ENCODE measurements at regions not wholly inside any gene's neighbourhood (a gene's known extent, or its start where the extent isn't known, plus 50 kb on each side); places are given as distances from the start of the nearest gene placed in this dataset.
"Not testable (repeated sequence)": the region's sequence is repeated elsewhere in the genome, so short reads cannot be mapped to it uniquely, and the experiment has no call there.

DNA sequence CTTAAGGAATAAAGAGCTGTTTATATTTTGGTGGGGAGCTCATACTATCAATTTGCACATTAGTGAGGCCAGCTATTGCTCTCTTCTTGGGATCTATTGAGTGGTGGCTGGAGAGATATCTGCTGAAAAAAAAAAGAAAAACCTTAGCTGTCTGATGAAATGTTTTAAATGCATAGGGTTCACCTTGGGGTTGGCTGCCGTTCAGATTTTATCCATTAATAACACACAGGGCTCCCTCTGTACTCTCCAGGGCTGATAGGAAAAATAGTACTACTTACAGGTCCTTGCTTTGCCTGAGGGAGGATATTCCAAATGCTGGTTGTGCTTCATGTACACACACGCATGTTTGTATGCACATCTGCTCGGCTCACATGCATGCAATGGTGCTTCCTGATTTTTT, 803.7 kb downstream of the MCTP2 start:
- H3K9me3 ChIP-seq (ENCODE audit: control insufficient read depth, insufficient read depth, low read length), result no peaks in the 10 kb centered on the region; the same call in 1 of the 2 replicates
- no peaks in the 10 kb centered on the region for H3K4me1 ChIP-seq (ENCODE audit: insufficient read depth, low read length)
- no peaks in the 10 kb centered on the region; the same call in 1 of the 2 replicates for H3K36me3 ChIP-seq (ENCODE audit: insufficient read depth, low read length)
- no peak overlapping the region for H3K9ac ChIP-seq (ENCODE audit: low read depth, low read length)

DNA sequence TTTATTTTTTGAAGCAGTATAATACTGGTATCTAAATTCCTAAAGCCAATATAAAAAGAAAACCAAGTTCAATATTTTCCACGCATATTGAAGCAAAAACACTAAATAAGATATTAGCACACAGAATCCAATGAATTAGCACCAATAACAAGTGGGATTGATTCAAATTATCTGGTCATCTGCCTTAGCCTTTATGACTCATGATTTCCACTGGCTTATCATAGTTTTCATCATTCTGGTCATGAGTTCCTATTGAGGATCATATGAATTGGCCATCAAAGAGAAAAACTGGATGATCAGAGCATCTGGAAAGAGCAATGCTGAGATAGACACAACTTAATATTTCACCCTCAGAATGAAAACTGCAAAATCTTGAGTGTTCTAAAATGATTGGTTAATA, 809.9 kb downstream of the MCTP2 start:
- Histone ChIP-seq H3K4me1 (ENCODE audit: insufficient read depth, low read length) (peaks cover 23% of the 10 kb centered on the region), H3K9me3 (ENCODE audit: control insufficient read depth, insufficient read depth, low read length) (no peaks in the 10 kb centered on the region; the same call in 1 of the 2 replicates), H3K36me3 (ENCODE audit: insufficient read depth, low read length) (no peaks in the 10 kb centered on the region; the same call in 1 of the 2 replicates), H3K9ac (ENCODE audit: low read depth, low read length) (no peak overlapping the region)

GRCh38 chr15:95043236-95043932, 812.0 kb downstream of the MCTP2 start:
- H3K4me1 ChIP-seq (ENCODE audit: insufficient read depth, low read length), result peaks cover 23% of the 10 kb centered on the region
- not testable (repeated sequence) for H3K36me3 ChIP-seq (ENCODE audit: insufficient read depth, low read length); H3K9ac ChIP-seq (ENCODE audit: low read depth, low read length); H3K9me3 ChIP-seq (ENCODE audit: control insufficient read depth, insufficient read depth, low read length)

GRCh38 chr15:95043933-95044313, 812.6 kb downstream of the MCTP2 start:
- H3K9ac ChIP-seq (ENCODE audit: low read depth, low read length), result no peak overlapping the region
- peaks cover 8% of the 10 kb centered on the region for H3K9me3 ChIP-seq (ENCODE audit: control insufficient read depth, insufficient read depth, low read length)
- H3K36me3 ChIP-seq (ENCODE audit: insufficient read depth, low read length), result no peaks in the 10 kb centered on the region
- peaks cover 23% of the 10 kb centered on the region for H3K4me1 ChIP-seq (ENCODE audit: insufficient read depth, low read length)

- H3K9ac ChIP-seq (ENCODE audit: low read depth, low read length), result peak overlapping the region; percentile 3; the same call in 1 of the 2 replicates
- H3K4me1 ChIP-seq (ENCODE audit: insufficient read depth, low read length), result peaks cover 23% of the 10 kb centered on the region
- H3K36me3 ChIP-seq (ENCODE audit: insufficient read depth, low read length), result no peaks in the 10 kb centered on the region
- H3K9me3 ChIP-seq (ENCODE audit: control insufficient read depth, insufficient read depth, low read length), result peaks cover 8% of the 10 kb centered on the region
These were observed 813.5 kb downstream of the MCTP2 start for GRCh38 chr15:95044745-95045417.

GRCh38 chr15:95051861-95052260, 820.5 kb downstream of the MCTP2 start:
- Histone ChIP-seq H3K9ac (ENCODE audit: low read depth, low read length) (no peak overlapping the region), H3K36me3 (ENCODE audit: insufficient read depth, low read length) (no peaks in the 10 kb centered on the region), H3K9me3 (ENCODE audit: control insufficient read depth, insufficient read depth, low read length) (peaks cover 8% of the 10 kb centered on the region), H3K4me1 (ENCODE audit: insufficient read depth, low read length) (no peaks in the 10 kb centered on the region)

- no peaks in the 10 kb centered on the region for H3K4me1 ChIP-seq (ENCODE audit: insufficient read depth, low read length)
- no peaks in the 10 kb centered on the region for H3K9me3 ChIP-seq (ENCODE audit: control insufficient read depth, insufficient read depth, low read length)
These were observed 828.1 kb downstream of the MCTP2 start for GRCh38 chr15:95059346-95059905.

DNA sequence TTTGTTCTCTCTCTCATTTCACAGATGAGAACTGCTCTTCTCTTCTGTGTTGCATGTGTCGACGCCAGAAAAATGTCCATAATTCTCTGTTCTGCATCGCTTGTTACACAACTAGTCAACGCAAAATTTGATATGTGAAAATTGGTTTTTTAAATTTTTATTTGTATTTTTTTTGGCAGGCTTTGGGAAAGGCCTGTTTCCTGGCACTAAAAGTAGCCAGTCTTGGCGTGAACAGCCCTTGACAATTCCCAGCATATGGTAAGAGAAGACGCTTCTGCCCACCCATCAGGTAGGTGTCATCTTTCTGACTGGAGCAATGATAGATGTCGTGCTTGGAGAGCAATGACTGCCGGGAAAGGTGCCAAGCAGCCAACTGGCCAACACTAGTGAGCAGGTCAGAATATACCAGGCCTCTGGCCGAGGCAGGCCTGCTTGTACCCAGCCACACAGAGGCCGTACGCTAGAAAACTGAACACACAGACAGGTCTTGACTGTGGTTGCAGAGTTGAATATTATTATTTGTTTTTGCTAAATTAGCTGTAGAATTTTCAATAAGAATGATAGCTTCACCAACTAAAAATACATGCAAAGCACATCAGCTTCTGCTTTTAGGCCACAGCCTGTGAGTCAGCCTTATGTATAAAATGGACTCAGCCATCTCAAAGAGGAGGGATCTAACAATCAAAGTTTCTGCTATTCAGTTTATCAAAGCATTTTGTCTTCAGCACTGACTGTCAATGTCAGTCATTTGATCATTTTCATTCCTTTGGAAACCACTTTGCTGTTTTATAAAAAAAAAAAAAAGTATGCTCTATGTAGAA, 837.5 kb downstream of the MCTP2 start:
- Histone ChIP-seq H3K9ac (ENCODE audit: low read depth, low read length) (no peak overlapping the region), H3K4me1 (ENCODE audit: insufficient read depth, low read length) (no peaks in the 10 kb centered on the region), H3K9me3 (ENCODE audit: control insufficient read depth, insufficient read depth, low read length) (no peaks in the 10 kb centered on the region; the same call in 1 of the 2 replicates), H3K36me3 (ENCODE audit: insufficient read depth, low read length) (no peaks in the 10 kb centered on the region)

More at GRCh38 chr15:95059346-95059905, 828.1 kb downstream of the MCTP2 start:
- Histone ChIP-seq H3K9ac (ENCODE audit: low read depth, low read length) (no peak overlapping the region), H3K36me3 (ENCODE audit: insufficient read depth, low read length) (no peaks in the 10 kb centered on the region)

DNA sequence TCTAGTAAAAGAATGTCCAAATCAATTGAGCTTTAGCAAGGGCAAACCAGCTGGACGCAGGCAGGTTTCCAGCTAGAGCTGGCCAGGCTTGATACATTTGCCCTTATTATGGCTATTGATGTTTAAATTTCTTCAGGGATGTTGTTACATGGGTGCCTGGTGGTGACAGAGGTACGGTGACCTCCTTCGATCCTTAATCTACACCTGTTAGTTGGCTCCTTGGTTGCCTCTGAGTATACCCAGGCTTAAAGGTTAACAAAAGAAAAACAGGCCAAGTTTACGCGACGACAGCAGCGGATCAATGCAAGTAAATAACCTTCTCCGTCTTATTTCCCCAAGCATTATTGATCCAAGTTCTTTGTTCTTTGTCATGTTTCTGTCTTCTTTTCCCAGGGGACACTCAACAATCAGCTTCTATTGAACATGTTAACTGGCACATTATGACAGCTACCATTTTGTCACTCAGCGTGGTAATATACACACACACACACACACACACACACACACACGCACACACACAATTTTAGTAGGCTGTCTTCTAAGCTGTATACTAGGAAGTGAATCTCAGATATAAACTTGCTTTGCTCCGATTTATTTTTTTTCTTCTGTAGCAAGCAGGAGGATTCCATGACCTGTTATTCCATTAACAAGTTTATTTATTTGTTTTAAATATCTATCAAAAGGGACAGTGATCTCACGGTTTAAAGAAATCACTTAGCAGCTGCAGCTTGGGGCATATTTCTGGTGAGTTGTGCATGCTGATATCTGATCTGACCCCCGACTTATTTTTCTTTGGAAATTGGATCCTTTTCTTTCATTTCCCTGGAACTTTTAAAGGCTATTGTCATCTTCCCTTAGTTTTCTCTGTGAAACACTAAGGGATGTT, 844.7 kb downstream of the MCTP2 start:
- no peaks in the 10 kb centered on the region for H3K36me3 ChIP-seq (ENCODE audit: insufficient read depth, low read length)
- H3K4me1 ChIP-seq (ENCODE audit: insufficient read depth, low read length), result no peaks in the 10 kb centered on the region
- no peaks in the 10 kb centered on the region for H3K9me3 ChIP-seq (ENCODE audit: control insufficient read depth, insufficient read depth, low read length)
- no peak overlapping the region for H3K9ac ChIP-seq (ENCODE audit: low read depth, low read length)

- Histone ChIP-seq H3K4me1 (ENCODE audit: insufficient read depth, low read length) (no peaks in the 10 kb centered on the region), H3K36me3 (ENCODE audit: insufficient read depth, low read length) (no peaks in the 10 kb centered on the region), H3K9ac (ENCODE audit: low read depth, low read length) (no peak overlapping the region), H3K9me3 (ENCODE audit: control insufficient read depth, insufficient read depth, low read length) (no peaks in the 10 kb centered on the region)
These were observed 845.3 kb downstream of the MCTP2 start for GRCh38 chr15:95076678-95076990.

GRCh38 chr15:95078003-95078402, 846.6 kb downstream of the MCTP2 start:
- Histone ChIP-seq H3K4me1 (ENCODE audit: insufficient read depth, low read length) (no peaks in the 10 kb centered on the region), H3K9me3 (ENCODE audit: control insufficient read depth, insufficient read depth, low read length) (no peaks in the 10 kb centered on the region), H3K36me3 (ENCODE audit: insufficient read depth, low read length) (no peaks in the 10 kb centered on the region), H3K9ac (ENCODE audit: low read depth, low read length) (no peak overlapping the region)

GRCh38 chr15:95080228-95080627, 848.9 kb downstream of the MCTP2 start:
- H3K9ac ChIP-seq (ENCODE audit: low read depth, low read length); H3K9me3 ChIP-seq (ENCODE audit: control insufficient read depth, insufficient read depth, low read length); H3K36me3 ChIP-seq (ENCODE audit: insufficient read depth, low read length); H3K4me1 ChIP-seq (ENCODE audit: insufficient read depth, low read length): not testable (repeated sequence)

GRCh38 chr15:95085056-95085455, 853.7 kb downstream of the MCTP2 start:
- Histone ChIP-seq H3K36me3 (ENCODE audit: insufficient read depth, low read length) (no peaks in the 10 kb centered on the region), H3K9me3 (ENCODE audit: control insufficient read depth, insufficient read depth, low read length) (no peaks in the 10 kb centered on the region), H3K4me1 (ENCODE audit: insufficient read depth, low read length) (no peaks in the 10 kb centered on the region), H3K9ac (ENCODE audit: low read depth, low read length) (no peak overlapping the region)
